Smooth muscle cell (in vitro differentiated cells): ENCODE measurements at regions not wholly inside any gene's neighbourhood (a gene's known extent, or its start where the extent isn't known, plus 50 kb on each side); places are given as distances from the start of the nearest gene placed in this dataset.
A peak's percentile ranks its signal among the peaks of the same experiment; 100 is the strongest.

ENCODE experiments used
- DNase-seq: peaks from one replicate; lab custom pipeline; 2025; ENCODE audit not compliant: unreplicated experiment; lab: John Stamatoyannopoulos, UW
- H2AFZ ChIP-seq: fragments of 200-600 bp; sonication (generic); 2 replicates; pipeline ENCODE4 v1.6.0; 2016; ENCODE audit warnings: antibody characterized with exemption, low read depth, mild to moderate bottlenecking
- H3F3A ChIP-seq: fragments of 200-600 bp; sonication (generic); 2 replicates; pipeline ENCODE4 v1.6.0; 2017; ENCODE audit warnings: antibody characterized with exemption, low read depth
- H3K27ac ChIP-seq: fragments of 200-600 bp; sonication (generic); 2 replicates; pipeline ENCODE4 v1.5.1; 2016; ENCODE audit warnings: low read depth, mild to moderate bottlenecking
- H3K27me3 ChIP-seq: fragments of 200-600 bp; sonication (generic); 2 replicates; pipeline ENCODE4 v1.6.1; 2016; ENCODE audit warnings: low read depth, mild to moderate bottlenecking
- H3K36me3 ChIP-seq: fragments of 200-600 bp; sonication (generic); 2 replicates; pipeline ENCODE4 v1.5.1; 2016; ENCODE audit warnings: low read depth
- H3K4me1 ChIP-seq: fragments of 200-600 bp; sonication (generic); 2 replicates; pipeline ENCODE4 v1.5.1; 2016; ENCODE audit warnings: low read depth
- H3K4me2 ChIP-seq: fragments of 200-600 bp; sonication (generic); 2 replicates; pipeline ENCODE4 v1.6.0; 2016; ENCODE audit warnings: mild to moderate bottlenecking
- H3K4me3 ChIP-seq: fragments of 200-600 bp; sonication (generic); 2 replicates; pipeline ENCODE4 v1.5.1; 2016; ENCODE audit warnings: mild to moderate bottlenecking
- H3K79me2 ChIP-seq: fragments of 200-600 bp; sonication (generic); 2 replicates; pipeline ENCODE4 v1.6.0; 2016; ENCODE audit warnings: low read depth, mild to moderate bottlenecking
- H3K9ac ChIP-seq: fragments of 200-600 bp; sonication (generic); 2 replicates; pipeline ENCODE4 v1.6.0; 2016; ENCODE audit warnings: low read depth
- H3K9me3 ChIP-seq: fragments of 200-600 bp; sonication (generic); replicated peaks from 2 replicates; pipeline ENCODE4 v1.5.1; 2016; ENCODE audit warnings: low read depth
- H4K20me1 ChIP-seq: fragments of 200-600 bp; sonication (generic); 2 replicates; pipeline ENCODE4 v1.6.0; 2016; ENCODE audit warnings: low read depth
- CTCF ChIP-seq: fragments of 200-600 bp; sonication (generic); IDR thresholded peaks from 2 replicates; pipeline ENCODE4 v1.5.1; 2017; ENCODE audit warnings: borderline replicate concordance, mild to moderate bottlenecking, antibody characterized with exemption; ENCODE audit not compliant: insufficient read depth, poor library complexity, severe bottlenecking
- WGBS: methylation state at CpG from one replicate; pipeline ENCODE4 v1.1.7; 2016; ENCODE audit warnings: low lambda C conversion rate; 5-methylcytosine and 5-hydroxymethylcytosine counted together

- 11% methylated on average over 23 of the region's 24 CpGs for WGBS
- DNase-seq, result no peak
Measured at GRCh38 chr1:243930822-243931671, 81.0 kb upstream of the AKT3 start.

GRCh38 chr1:243927381-243927780, 77.3 kb upstream of the AKT3 start:
- H3K4me3 ChIP-seq, result no peak overlapping the region
- no peak overlapping the region for H3K9ac ChIP-seq
- H3K4me1 ChIP-seq, result peaks cover 36% of the 10 kb centered on the region
- no peaks in the 10 kb centered on the region for H3K79me2 ChIP-seq
- peak overlapping the region; percentile 29 for H3K4me2 ChIP-seq
- TF ChIP-seq CTCF, result no peak
- WGBS, result 59% methylated on average over 2 of the region's 2 CpGs
- no peaks in the 10 kb centered on the region for H3K27me3 ChIP-seq
- H3K9me3 ChIP-seq, result no peaks in the 10 kb centered on the region
- H3F3A ChIP-seq, result no peaks in the 10 kb centered on the region
- H3K27ac ChIP-seq, result no peak overlapping the region
- DNase-seq, result no peak
- H3K36me3 ChIP-seq, result no peaks in the 10 kb centered on the region
- H4K20me1 ChIP-seq, result no peaks in the 10 kb centered on the region
- no peak overlapping the region for H2AFZ ChIP-seq

More at GRCh38 chr1:243930822-243931671, 81.0 kb upstream of the AKT3 start:
- Histone ChIP-seq H4K20me1 (no peaks in the 10 kb centered on the region), H3K9me3 (no peaks in the 10 kb centered on the region), H3K4me1 (peaks cover 28% of the 10 kb centered on the region), H3K4me3 (no peak overlapping the region), H3K27ac (peak overlapping the region; percentile 52), H3K79me2 (no peaks in the 10 kb centered on the region), H3K4me2 (peak overlapping the region; percentile 80), H3F3A (no peaks in the 10 kb centered on the region), H2AFZ (peak overlapping the region; percentile 54), H3K36me3 (no peaks in the 10 kb centered on the region), H3K27me3 (no peaks in the 10 kb centered on the region), H3K9ac (no peak overlapping the region)
- TF ChIP-seq CTCF, result no peak

GRCh38 chr1:243926803-243927245, 76.8 kb upstream of the AKT3 start:
- Histone ChIP-seq H3F3A (no peaks in the 10 kb centered on the region), H4K20me1 (no peaks in the 10 kb centered on the region), H2AFZ (no peak overlapping the region), H3K9ac (no peak overlapping the region), H3K27me3 (no peaks in the 10 kb centered on the region), H3K79me2 (no peaks in the 10 kb centered on the region), H3K9me3 (no peaks in the 10 kb centered on the region), H3K27ac (no peak overlapping the region), H3K4me3 (no peak overlapping the region), H3K4me2 (peak overlapping the region; percentile 29), H3K36me3 (no peaks in the 10 kb centered on the region), H3K4me1 (peaks cover 36% of the 10 kb centered on the region)
- no peak for TF ChIP-seq CTCF
- 25% methylated on average over 6 of the region's 6 CpGs for WGBS
- no peak for DNase-seq
